Neural progenitor cell (in vitro differentiated cells): ENCODE measurements at regions not wholly inside any gene's neighbourhood (a gene's known extent, or its start where the extent isn't known, plus 50 kb on each side); places are given as distances from the start of the nearest gene placed in this dataset.

Source experiments
- DNase-seq: peaks from one replicate; pipeline ENCODE4 v3.0.0-alpha.2; 2016; ENCODE audit warnings: low spot score
- H2AFZ ChIP-seq: fragments of 200-600 bp; sonication (generic); replicated peaks from 2 replicates; pipeline ENCODE4 v1.6.1; 2016; ENCODE audit warnings: antibody characterized with exemption
- H3F3A ChIP-seq: fragments of 200-600 bp; sonication (generic); 2 replicates; pipeline ENCODE4 v1.6.1; 2016; ENCODE audit warnings: antibody characterized with exemption, low read depth
- H3K27ac ChIP-seq: fragments of 200-600 bp; sonication (generic); 2 replicates; pipeline ENCODE4 v1.5.1; 2016; ENCODE audit warnings: mild to moderate bottlenecking
- H3K27me3 ChIP-seq: fragments of 200-600 bp; sonication (generic); 2 replicates; pipeline ENCODE4 v1.6.1; 2016; ENCODE audit warnings: mild to moderate bottlenecking, moderate library complexity
- H3K36me3 ChIP-seq: fragments of 200-600 bp; sonication (generic); 2 replicates; pipeline ENCODE4 v1.5.1; 2016
- H3K4me1 ChIP-seq: fragments of 200-600 bp; sonication (generic); 2 replicates; pipeline ENCODE4 v1.6.1; 2016; ENCODE audit warnings: mixed run types
- H3K4me2 ChIP-seq: fragments of 200-600 bp; sonication (generic); 2 replicates; pipeline ENCODE4 v1.6.1; 2016
- H3K4me3 ChIP-seq: fragments of 200-600 bp; sonication (generic); 2 replicates; pipeline ENCODE4 v1.5.1; 2016
- H3K79me2 ChIP-seq: fragments of 200-600 bp; sonication (generic); 2 replicates; pipeline ENCODE4 v1.6.1; 2016; ENCODE audit warnings: low read depth
- H3K9ac ChIP-seq: fragments of 200-600 bp; sonication (generic); 2 replicates; pipeline ENCODE4 v1.6.1; 2016
- H3K9me3 ChIP-seq: fragments of 200-600 bp; sonication (generic); 2 replicates; pipeline ENCODE4 v1.5.1; 2016; ENCODE audit warnings: low read depth
- H4K20me1 ChIP-seq: fragments of 200-600 bp; sonication (generic); 2 replicates; pipeline ENCODE4 v1.6.1; 2016; ENCODE audit warnings: low read depth
- H3K27ac Mint-ChIP-seq: 3 replicates; pipeline ENCODE4 v1.8.0; 2021; ENCODE audit warnings: mixed read lengths
- H3K27me3 Mint-ChIP-seq: 2 replicates; pipeline ENCODE4 v1.8.0; 2022; ENCODE audit warnings: low read depth, mild to moderate bottlenecking, inconsistent platforms, moderate library complexity, mixed read lengths; ENCODE audit not compliant: insufficient read depth
- H3K36me3 Mint-ChIP-seq: 3 replicates; pipeline ENCODE4 v1.8.0; 2021; ENCODE audit warnings: mixed read lengths
- H3K4me1 Mint-ChIP-seq: 3 replicates; pipeline ENCODE4 v1.8.0; 2021; ENCODE audit warnings: mixed read lengths
- H3K4me3 Mint-ChIP-seq: 3 replicates; pipeline ENCODE4 v1.8.0; 2021; ENCODE audit warnings: mild to moderate bottlenecking, moderate library complexity, mixed read lengths
- H3K9me3 Mint-ChIP-seq: 3 replicates; pipeline ENCODE4 v1.8.0; 2020; ENCODE audit warnings: mixed read lengths
- CTCF ChIP-seq: fragments of 200-600 bp; sonication (generic); IDR thresholded peaks from 2 replicates; pipeline ENCODE4 v1.5.1; 2017; ENCODE audit warnings: antibody characterized with exemption, mild to moderate bottlenecking
- EZH2 ChIP-seq: fragments of 200-600 bp; sonication (generic); IDR thresholded peaks from 2 replicates; pipeline ENCODE4 v1.6.1; 2017; ENCODE audit warnings: antibody characterized with exemption, mild to moderate bottlenecking, moderate library complexity
- EZH2phosphoT487 ChIP-seq: fragments of 200-600 bp; sonication (generic); IDR thresholded peaks from 2 replicates; pipeline ENCODE4 v1.6.1; 2017; ENCODE audit warnings: antibody characterized with exemption

GRCh38 chr21:29448766-29449165, 150.0 kb downstream of the BACH1 start:
- Histone ChIP-seq H3K4me2 (no peak overlapping the region), H3K4me3 (no peak overlapping the region), H3K27me3 (no peaks in the 10 kb centered on the region), H2AFZ (no peak overlapping the region), H4K20me1 (no peaks in the 10 kb centered on the region), H3F3A (no peaks in the 10 kb centered on the region), H3K9ac (no peak overlapping the region), H3K27ac (no peak overlapping the region), H3K36me3 (no peaks in the 10 kb centered on the region), H3K4me1 (no peaks in the 10 kb centered on the region), H3K79me2 (no peaks in the 10 kb centered on the region), H3K9me3 (no peaks in the 10 kb centered on the region)
- no peak overlapping the region for H3K27ac Mint-ChIP-seq
- no peak for DNase-seq
- H3K36me3 Mint-ChIP-seq, result peaks cover 8% of the 10 kb centered on the region
- H3K9me3 Mint-ChIP-seq, result peaks cover 17% of the 10 kb centered on the region
- no peak overlapping the region for H3K4me3 Mint-ChIP-seq
- H3K27me3 Mint-ChIP-seq, result no peaks in the 10 kb centered on the region
- no peaks in the 10 kb centered on the region for H3K4me1 Mint-ChIP-seq
- TF ChIP-seq EZH2 (no peak), CTCF (no peak), EZH2phosphoT487 (no peak)

- Mint-ChIP-seq H3K36me3 (peaks cover 8% of the 10 kb centered on the region), H3K27ac (no peak overlapping the region), H3K9me3 (peaks cover 17% of the 10 kb centered on the region), H3K4me1 (no peaks in the 10 kb centered on the region), H3K27me3 (no peaks in the 10 kb centered on the region), H3K4me3 (no peak overlapping the region)
- H3K27me3 ChIP-seq, result no peaks in the 10 kb centered on the region
- H3K36me3 ChIP-seq, result no peaks in the 10 kb centered on the region
- no peaks in the 10 kb centered on the region for H3K79me2 ChIP-seq
- no peak for DNase-seq
- no peak overlapping the region for H3K4me2 ChIP-seq
- no peak overlapping the region for H3K27ac ChIP-seq
- no peak for TF ChIP-seq EZH2phosphoT487
- no peak for TF ChIP-seq CTCF
- TF ChIP-seq EZH2, result no peak
- H4K20me1 ChIP-seq, result no peaks in the 10 kb centered on the region
- no peak overlapping the region for H2AFZ ChIP-seq
- no peak overlapping the region for H3K4me3 ChIP-seq
- H3K9ac ChIP-seq, result no peak overlapping the region
- no peaks in the 10 kb centered on the region for H3F3A ChIP-seq
- H3K4me1 ChIP-seq, result no peaks in the 10 kb centered on the region
- H3K9me3 ChIP-seq, result no peaks in the 10 kb centered on the region
These were observed 150.7 kb downstream of the BACH1 start for GRCh38 chr21:29449306-29449950.

- Mint-ChIP-seq H3K36me3 (peaks cover 8% of the 10 kb centered on the region), H3K27me3 (no peaks in the 10 kb centered on the region), H3K27ac (no peak overlapping the region), H3K4me1 (no peaks in the 10 kb centered on the region), H3K9me3 (peaks cover 17% of the 10 kb centered on the region), H3K4me3 (no peak overlapping the region)
- no peaks in the 10 kb centered on the region for H3K27me3 ChIP-seq
- TF ChIP-seq EZH2, result no peak
- no peak for TF ChIP-seq CTCF
- TF ChIP-seq EZH2phosphoT487, result no peak
- no peak overlapping the region for H3K4me2 ChIP-seq
- H2AFZ ChIP-seq, result no peak overlapping the region
- H3K36me3 ChIP-seq, result no peaks in the 10 kb centered on the region
- no peaks in the 10 kb centered on the region for H3K79me2 ChIP-seq
- H3K9ac ChIP-seq, result no peak overlapping the region
- H3F3A ChIP-seq, result no peaks in the 10 kb centered on the region
- DNase-seq, result no peak
- H3K9me3 ChIP-seq, result no peaks in the 10 kb centered on the region
- no peak overlapping the region for H3K27ac ChIP-seq
- no peak overlapping the region for H3K4me3 ChIP-seq
- H3K4me1 ChIP-seq, result no peaks in the 10 kb centered on the region
- no peaks in the 10 kb centered on the region for H4K20me1 ChIP-seq
These were observed 151.3 kb downstream of the BACH1 start for GRCh38 chr21:29450058-29450457.
